GM18508 (cell line): ENCODE measurements at regions not wholly inside any gene's neighbourhood (a gene's known extent, or its start where the extent isn't known, plus 50 kb on each side); places are given as distances from the start of the nearest gene placed in this dataset.
"Not testable (repeated sequence)": the region's sequence is repeated elsewhere in the genome, so short reads cannot be mapped to it uniquely, and the experiment has no call there.

Experiments used
- ATAC-seq: cut with Tn5 transposase; IDR thresholded peaks from one replicate; pipeline ENCODE4 v1.9.1; 2021; ENCODE audit warnings: moderate number of reproducible peaks; ENCODE audit not compliant: insufficient read depth, unreplicated experiment

- no peak for ATAC-seq
Observed at GRCh38 chr10:60525716-60526585, 136.3 kb upstream of the ANK3 start.

GRCh38 chr10:60524541-60524940 lies 134.9 kb upstream of the ANK3 start:
- ATAC-seq = no peak

DNA sequence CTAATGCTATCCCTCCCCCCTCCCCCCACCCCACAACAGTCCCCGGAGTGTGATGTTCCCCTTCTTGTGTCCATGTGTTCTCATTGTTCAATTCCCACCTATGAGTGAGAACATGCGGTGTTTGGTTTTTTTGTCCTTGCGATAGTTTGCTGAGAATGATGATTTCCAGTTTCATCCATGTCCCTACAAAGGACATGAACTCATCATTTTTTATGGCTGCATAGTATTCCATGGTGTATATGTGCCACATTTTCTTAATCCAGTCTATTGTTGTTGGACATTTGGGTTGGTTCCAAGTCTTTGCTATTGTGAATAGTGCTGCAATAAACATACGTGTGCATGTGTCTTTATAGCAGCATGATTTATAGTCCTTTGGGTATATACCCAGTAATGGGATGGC lies 133.7 kb upstream of the ANK3 start:
- ATAC-seq = not testable (repeated sequence)

DNA sequence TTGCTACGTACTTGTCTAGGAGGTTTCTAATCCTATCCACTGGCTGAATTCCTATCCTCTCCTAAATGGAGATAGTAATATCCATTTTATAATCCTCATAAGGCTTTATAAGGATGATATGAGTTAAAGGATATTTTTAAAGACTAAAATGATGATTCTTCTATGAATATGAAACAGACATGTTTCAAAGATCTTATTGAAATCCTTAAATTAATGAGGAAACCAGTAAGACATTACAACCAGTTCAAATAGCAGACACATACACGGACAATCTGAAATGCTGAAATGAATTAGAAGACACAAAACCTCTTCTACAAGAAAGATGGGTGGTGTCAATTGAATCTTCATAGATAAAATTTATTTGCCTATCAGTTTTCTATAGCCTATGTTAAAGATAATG lies 132.9 kb upstream of the ANK3 start:
- ATAC-seq = no peak

DNA sequence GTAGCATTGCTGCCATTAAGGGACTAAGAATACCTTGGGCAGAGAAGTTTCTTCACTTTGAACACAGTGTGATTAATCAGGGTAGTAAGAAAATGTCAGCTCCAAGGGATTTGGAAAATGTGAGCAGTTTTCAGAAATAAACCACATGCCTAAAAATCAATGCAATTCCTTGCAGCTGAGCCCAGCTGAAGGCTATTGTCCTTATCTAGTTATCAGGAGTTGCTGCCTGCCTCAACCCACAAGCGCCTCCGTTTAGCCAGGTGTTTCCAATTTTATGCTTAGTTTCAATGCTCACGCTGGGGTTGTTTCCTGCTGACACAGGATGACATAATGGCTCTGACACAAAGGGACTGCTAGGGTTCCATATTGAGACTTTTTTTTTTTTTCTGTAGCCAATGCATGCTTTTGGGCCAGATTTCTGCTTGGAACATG lies 132.3 kb upstream of the ANK3 start:
- ATAC-seq = no peak

- ATAC-seq = no peak
Observed at GRCh38 chr10:60518745-60519144, 129.1 kb upstream of the ANK3 start.

GRCh38 chr10:60517805-60518204 lies 128.1 kb upstream of the ANK3 start:
- ATAC-seq = no peak

GRCh38 chr10:60513281-60513680 lies 123.6 kb upstream of the ANK3 start:
- no peak for ATAC-seq

- no peak for ATAC-seq
Observed at GRCh38 chr10:60511477-60512229, 122.0 kb upstream of the ANK3 start.

- ATAC-seq = no peak
Observed at GRCh38 chr10:60508831-60509230, 119.2 kb upstream of the ANK3 start.

DNA sequence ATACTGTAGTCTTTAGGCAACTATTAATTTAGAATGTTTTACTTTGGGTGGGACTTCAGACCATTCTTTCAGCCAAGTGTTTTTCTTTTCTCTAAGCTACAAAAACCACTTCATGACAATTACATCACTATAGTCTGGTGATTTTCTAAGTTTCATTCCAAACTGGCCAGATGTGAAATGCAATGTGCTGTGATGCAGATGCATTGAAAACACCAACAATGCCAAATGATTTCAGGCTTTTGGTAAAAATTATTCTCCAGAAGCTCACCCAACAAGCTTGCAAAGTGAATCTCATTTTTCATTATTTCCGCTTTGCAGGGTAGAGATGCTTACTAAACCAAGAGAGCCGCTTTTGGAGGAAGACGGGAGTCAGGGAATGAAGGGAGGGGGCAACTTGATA lies 118.4 kb upstream of the ANK3 start:
- no peak for ATAC-seq

DNA sequence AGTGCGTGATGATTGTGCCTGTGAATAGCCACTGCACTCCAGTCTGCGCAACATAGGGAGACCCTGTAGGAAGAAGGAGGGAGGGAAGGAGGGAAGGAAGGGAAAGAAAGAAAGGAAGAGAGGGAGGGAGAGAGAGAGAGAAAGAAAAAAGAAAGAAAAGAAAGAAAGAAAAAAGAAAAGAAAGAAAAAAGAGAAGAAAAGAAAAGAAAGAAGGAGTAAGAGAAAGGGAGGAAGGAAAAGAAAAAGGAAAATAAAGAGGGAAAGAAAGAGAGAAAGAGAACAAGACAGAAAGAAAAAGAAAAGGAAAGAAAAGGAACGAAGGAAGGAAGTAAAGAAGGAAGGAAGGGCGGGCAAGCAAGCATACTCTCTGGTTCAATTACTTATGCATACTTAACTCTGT lies 112.9 kb upstream of the ANK3 start:
- no peak for ATAC-seq

GRCh38 chr10:60498985-60499384 lies 109.3 kb upstream of the ANK3 start:
- ATAC-seq = no peak

- no peak for ATAC-seq
Observed at GRCh38 chr10:60497364-60497763, 107.7 kb upstream of the ANK3 start.

DNA sequence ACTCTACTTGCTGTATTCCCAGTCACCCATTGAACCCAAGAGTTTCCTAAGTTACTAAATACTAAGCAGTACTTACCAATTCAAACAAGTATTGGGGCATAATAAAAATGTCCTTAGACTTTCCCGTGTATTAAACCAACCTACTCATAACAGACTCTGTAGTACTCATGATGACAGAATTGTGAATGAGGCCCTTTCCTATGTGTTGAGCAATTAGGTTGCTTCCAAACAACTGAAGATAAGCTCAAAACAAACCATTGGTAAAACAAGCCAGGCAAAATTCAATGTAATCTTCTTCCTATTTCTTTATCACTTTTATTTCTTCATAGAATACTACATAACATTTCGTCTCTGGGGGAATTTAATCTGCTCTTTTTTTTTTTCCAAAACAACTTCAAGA lies 106.5 kb upstream of the ANK3 start:
- ATAC-seq = no peak

DNA sequence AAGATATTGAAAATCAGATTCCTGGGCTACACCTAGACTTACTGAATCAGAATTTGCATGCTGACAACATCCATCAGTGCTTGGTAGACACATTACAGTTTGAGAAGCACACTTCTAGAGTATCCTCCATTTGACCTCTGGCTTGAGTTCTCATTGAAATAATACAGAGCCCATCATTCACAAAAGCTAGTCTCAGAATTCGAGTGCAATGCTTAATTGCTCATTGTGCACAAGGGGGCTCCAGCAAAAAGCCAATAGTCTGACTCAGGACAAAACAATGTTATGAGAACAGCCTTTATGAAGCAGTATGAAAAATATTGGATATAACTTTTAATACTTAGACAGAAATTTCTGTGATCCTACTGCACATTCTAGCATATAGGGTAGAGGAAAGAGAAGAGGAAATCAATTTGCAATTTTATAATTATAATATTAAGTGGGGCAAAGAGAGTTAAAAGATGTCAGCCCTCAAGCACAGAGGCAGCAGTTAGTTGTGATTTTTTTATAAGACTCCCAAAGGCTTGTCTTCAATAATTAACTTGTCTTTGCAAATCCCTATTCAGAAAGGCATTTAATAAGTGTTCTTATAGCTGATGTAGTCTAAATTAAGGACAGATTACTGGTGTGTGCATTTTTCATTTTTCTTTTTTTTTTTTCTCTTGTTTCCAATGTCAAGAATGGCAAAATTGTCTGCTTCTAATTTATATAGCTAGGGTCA lies 105.8 kb upstream of the ANK3 start:
- ATAC-seq = no peak

DNA sequence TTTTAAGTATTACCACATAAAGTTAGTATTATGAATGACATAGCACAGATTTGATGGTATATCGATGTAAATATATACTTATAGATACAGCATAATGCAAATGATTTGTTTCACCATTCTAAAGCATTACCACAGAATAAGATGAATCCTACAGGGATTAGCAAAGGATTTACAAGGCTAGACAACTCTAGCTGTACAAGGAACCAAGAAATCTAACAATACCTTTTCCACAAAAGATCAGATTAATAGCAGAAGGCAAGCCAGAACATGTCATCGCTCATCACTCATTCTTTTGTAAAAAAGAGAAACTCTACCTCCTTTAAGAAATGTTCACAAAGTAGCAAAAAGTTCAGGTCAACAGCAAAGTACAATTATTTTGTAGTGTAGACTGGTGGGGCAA lies 105.1 kb upstream of the ANK3 start:
- no peak for ATAC-seq

- ATAC-seq = no peak
Observed at GRCh38 chr10:60491162-60491561, 101.5 kb upstream of the ANK3 start.

DNA sequence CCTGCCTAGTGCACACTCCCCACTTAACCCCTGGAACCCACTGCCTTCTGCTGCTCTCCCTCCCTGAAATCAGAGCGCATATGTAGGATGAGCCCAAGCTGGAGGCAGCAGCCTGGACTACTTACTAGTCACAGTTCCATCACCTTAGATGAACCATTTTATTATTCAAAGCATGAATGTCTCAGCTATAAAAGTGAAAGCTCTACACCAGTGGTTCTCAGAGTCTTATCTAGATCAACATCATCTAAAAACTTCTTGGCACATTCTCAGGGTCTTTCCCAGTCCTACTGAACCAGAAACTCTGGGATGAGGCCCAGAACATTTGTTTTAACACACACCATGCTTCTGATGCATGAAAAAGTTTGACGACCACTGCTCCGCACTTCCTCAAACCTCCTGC lies 100.3 kb upstream of the ANK3 start:
- no peak for ATAC-seq

GRCh38 chr10:60488111-60488669 lies 98.5 kb upstream of the ANK3 start:
- no peak for ATAC-seq

GRCh38 chr10:60487543-60487942 lies 97.9 kb upstream of the ANK3 start:
- no peak for ATAC-seq
